Stimulated activated CD4-positive, alpha-beta T cell treated with anti-CD3 and anti-CD28 coated beads, Interleukin-12 subunit alpha, Interleukin-12 subunit beta, amount 100 ng/mL, for 48 hours (primary cell): ENCODE measurements at regions not wholly inside any gene's neighbourhood (a gene's known extent, or its start where the extent isn't known, plus 50 kb on each side); places are given as distances from the start of the nearest gene placed in this dataset.
"Not testable (repeated sequence)": the region's sequence is repeated elsewhere in the genome, so short reads cannot be mapped to it uniquely, and the experiment has no call there.

Experiments used
- DNase-seq, 3 donors: peaks; one replicate each; pipeline ENCODE4 v3.0.0-alpha.2; 2020; ENCODE audit warnings: low read depth in 2 of 3, low spot score in 1 of 3

DNA sequence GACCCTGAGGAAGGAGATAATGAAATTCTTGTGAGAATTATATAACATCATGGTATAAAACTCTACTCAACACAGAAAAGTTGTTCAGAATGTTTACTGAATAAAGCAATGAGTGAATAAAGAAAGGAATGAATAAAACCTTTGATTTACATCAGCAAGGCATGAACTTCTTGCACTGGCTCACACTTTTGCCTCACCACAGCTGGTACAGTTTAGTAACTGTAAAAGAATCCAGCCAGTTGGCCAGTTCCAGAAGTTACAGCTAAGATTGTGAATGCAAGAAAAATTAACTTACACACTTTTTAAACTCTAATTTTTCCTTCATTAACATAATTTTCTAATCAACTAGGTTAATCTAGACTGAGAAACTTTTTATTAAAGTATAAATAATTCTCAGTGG, 490.9 kb downstream of the NFIB start:
- DNase-seq = no peak

DNA sequence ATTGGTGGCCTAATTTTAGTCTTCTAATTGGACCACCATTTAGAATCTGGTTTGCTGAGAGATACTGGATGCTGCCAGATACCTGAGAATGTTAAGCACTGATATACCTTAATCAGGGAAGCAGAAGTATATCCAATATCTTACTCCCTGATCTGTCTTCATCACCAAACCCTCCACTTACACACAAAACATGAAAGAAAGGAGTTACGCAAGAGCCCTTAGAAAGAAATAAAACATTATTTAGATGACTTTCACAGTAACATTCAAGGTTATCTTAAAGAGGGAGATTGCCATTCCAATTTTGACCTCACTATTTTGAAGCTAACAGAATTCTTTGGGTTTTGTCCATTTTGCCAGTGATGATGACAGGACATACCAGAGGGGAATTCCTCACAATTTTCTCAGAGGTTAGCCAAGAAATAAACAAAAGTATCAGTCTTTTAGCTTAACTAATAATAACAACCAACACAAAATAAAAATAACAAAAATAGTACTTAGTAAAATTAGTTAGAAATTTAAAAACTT, 496.1 kb downstream of the NFIB start:
- no peak for DNase-seq

DNA sequence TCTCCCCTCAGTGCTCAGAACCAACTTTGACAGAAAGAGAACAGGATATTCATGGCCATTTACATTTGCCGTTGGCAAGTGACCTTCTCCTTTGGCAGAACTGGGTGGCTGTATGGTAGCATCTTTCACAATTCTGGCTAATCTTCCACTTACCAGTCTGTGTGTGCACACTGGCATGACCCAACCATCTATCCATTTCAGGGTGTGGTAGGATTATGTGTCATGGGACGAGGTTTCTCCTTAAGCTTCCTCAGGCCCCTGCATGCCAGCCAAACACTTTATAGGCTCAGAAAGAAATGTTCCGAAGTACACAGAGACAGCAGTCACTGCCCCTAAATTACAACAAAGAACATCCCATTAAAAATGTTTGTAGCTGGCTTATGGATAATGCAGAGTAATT, 497.1 kb downstream of the NFIB start:
- no peak for DNase-seq

DNA sequence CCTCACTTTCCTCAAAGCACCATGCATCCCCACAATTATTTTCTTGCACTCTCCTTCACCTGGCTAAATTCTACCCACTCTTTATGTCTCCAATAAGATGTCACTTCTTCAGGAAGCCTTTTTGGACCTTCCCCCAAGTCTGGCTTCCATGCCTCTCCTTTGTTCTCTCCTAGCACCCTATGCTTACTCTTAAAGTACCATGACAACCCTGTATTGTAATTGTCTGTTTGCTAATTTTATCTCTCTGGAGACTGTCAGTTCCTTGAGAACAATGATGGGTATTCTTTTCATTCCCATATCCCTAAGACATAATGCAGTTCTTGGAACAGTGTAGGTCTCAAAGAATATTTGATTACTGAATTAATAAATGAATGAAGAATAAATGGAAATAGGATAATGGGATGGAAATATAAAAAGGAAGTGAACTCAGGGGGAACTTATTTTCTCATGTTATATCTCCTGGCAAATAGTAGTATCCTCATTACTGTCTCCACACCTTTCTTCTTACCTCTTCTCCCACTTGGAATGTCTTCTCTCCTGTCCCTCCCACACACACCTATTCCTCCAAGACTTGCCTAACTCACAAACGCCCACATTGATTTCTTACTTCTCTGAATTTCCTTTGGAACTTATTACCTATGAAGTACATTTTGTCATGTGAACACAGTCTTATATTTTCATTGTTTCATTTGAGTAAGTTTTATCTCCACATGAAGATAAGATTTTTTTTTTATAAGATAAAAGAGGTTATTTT, 499.1 kb downstream of the NFIB start:
- DNase-seq = no peak

DNA sequence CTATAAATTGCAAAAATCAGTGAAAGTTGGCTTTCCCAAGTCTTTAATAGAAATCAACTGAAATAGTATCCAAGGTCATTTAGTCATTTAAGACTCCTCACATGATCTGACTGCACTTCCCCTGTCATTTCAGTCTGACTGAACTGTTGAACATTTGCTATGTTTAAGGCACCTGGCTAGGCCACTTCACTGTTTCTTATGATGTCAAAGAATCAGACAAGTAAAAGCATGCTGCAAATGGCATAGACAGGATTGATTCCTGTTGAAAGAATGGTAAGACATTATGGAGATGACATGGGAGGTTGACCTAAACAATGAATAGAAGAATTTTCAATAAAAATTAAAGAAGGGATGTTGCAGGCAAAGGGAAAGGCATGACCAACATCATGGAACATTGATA, 502.1 kb downstream of the NFIB start:
- DNase-seq = no peak

DNA sequence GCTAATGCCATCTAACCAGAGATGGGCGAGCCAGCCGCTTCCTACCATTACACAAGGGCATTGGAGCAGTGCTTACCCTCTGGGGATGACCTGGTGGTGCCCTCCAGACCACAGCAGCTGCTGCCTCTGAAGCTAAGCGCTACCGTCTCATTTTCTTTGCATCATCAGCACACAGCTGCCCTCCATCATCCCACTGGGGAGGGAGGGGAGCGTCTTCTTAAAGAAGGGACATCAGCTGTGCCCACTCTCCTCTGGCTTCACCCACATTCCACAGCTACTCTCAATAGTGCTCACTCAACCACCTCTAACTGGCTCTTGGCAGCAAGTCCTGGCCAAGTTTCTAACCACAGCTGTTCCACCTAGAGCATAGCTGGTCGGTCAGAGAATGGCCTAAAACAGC, 503.4 kb downstream of the NFIB start:
- no peak for DNase-seq

DNA sequence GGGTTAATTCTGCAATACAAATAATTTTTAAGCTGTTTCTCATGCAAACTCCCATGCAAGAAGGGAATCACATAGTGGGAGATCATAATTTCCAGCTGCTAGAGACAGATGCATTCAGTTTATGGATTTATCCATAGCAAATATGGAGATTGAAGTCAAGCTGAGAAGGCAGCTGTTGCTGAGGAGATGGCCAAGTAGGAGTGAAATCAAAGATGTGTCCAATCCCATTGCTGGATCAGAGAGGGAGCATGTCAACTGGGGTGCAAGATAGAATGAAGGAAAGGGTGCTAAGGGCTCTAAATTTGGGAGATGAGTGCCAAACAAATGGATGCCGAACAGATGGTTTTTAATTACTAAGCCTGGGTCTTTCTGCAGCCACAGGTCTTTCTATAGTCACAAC, 504.5 kb downstream of the NFIB start:
- no peak for DNase-seq

DNA sequence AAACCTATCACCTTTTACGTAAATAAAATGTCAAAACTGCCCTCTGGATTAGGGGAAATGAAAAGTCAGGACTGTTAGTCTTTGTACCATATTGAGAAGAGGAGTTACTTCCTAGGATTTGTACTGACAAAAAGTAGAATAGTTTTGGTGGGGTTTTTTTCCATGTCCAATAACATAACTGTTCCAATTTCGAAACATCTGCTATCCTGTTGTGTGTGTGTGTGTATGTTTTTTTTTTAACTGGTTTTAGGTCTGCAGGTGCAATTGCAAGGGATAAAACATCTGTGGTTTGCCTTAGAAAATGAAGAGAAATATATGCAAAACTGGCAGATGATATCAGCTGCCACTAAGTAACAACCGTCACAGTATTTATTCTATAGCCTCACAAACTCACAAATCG, 506.8 kb downstream of the NFIB start:
- no peak for DNase-seq

DNA sequence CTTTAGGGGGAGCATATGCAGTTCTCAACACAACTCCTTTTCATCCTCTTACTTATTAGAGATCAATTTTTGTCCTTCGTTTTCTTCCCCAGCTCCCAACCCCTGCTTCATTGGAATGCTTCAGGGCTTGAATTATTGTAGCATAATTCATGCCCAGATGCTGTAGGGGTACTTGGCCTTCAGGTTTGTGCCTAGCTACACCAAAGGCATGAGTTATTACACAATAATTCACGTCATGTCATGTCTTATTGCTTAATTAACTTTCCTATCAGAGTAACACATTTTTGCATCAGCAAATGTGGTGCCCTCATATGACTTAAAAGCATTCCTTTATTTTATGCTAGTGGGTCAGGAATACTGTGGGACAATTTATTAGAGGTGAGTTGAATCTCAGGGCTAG, 507.2 kb downstream of the NFIB start:
- DNase-seq = no peak

DNA sequence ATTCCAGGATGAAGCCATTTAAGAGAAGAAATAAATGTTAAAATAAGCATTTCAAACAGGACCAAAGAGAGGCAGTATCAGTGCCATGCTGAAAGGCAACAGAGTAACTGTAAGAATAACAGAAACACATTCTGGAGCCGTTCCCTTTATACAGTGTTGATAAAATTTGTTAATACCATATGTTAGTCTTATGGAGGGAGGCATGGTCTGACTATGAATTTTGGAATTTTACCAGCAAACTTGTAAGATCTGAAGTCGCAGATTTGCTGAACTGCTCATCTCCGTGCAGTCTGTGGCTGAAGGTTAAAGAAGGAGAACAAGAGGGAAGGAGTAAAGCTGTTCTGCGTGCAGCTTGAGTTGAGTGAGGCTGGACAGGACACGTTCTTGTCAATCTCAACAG, 508.4 kb downstream of the NFIB start:
- no peak for DNase-seq

DNA sequence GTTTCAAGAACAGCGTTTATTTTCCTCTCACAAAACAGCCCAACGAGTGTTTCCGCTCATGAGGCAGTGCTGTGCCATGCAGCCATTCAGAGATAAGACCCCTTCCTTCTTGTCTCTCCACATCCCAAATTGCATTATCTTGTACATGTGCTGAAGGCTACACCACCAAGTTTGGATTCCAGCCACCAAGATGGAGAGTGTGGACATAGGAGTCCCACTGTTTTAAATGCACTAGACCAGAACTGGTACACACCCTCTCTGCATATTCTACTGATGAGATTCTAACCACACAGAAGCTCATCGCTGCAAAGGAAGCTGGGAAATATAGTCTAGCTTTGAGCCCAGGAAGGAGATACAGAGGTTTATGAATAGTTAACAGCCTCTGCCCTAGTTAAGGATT, 509.4 kb downstream of the NFIB start:
- DNase-seq = no peak

DNA sequence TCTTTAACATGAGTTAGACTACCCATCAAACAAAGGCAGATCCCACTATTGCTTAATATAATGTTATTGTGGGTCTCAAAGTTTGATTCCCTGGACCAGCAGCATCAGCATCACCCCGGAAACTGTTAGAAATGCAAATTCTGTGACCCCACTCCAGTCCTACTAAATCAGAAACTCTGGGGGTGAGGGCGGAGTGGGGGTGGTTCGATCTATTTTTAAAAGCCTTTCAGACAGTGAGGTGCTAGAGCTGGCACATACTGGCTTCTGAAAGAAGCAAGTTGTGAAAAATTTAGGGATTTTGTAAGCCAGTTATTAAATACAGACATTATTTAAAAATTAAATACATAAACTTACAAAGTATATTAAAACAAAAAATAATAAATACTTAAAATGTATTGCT, 513.2 kb downstream of the NFIB start:
- DNase-seq = no peak

DNA sequence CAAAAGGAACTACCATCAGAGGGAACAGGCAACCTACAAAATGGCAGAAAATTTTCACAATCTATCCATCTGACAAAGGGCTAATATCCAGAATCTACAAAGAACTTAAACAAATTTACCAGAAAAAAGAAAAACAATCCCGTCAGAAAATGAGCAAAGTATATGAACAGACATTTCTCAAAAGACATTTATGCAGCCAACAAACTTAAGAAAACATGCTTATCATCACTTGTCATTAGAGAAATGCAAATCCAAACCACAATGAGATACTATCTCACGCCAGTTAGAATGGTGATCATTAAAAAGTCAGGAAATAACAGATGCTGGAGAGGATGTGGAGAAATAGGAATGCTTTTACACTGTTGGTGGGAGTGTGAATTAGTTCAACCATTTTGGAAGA, 516.2 kb downstream of the NFIB start:
- DNase-seq = not testable (repeated sequence)

DNA sequence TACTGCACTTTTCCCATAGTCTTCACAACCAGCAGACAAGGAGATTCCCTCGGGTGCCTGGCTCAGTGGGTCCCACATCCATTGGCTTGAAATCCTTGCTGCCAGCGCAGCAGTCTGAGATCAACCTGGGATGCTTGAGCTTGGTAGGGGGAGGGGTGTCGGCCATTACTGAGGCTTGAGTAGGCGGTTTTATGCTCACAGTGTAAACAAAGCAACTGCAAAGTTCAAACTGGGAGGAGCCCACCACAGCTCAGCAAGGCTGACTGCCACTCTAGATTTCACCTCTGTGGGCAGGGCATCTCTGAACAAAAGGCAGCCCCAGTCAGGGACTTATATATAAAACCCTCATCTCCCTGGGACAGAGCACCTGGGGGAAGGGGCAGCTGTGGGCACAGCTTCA, 512.3 kb upstream of the MPDZ start:
- no peak for DNase-seq

DNA sequence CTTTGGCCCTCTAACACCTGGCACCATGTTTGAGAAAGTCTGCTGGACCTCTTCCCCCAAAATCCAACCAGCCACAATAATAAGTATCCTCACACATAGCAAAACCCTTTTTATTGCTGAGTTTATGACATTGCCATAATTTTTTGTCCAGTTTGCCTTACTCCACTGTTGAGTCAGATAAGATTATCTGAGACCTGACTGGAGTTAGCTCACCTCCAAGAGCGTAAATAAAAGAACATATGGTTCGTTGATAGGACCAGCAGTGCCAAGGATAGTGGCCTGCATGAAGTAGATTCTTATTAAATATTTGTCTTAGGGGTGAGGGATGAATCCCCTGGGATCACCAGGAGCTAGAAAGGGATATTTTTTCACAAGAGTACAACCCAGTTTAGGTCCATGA, 510.6 kb upstream of the MPDZ start:
- no peak for DNase-seq

DNA sequence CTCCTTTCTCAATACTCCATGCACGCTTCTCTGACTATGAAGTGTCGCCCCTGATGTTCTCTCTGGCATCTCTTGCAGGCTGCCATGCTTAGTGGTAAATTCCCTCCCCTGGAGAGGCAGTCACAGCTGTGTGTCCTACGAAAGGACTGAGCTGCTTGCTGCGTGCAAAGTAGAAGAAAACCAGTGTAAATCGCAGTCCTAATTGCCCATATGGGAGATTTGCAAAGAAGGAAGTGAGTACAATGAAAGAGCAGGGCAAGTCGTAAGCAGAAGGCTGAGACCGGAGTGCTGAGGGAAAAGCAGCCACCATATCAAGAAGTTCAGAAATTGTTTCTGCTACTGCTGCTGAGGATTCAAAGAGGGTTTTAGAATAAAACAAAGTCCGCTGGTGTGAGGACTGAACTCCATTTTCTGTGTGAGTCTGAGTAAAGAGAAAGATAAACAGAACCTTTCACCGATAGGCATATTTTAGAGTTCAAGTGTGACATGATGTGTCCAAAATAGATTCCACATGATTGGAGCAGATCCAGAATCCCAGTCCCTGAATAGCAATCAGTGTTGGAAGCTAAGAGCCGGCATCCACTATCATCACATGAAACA, 507.8 kb upstream of the MPDZ start:
- no peak for DNase-seq

DNA sequence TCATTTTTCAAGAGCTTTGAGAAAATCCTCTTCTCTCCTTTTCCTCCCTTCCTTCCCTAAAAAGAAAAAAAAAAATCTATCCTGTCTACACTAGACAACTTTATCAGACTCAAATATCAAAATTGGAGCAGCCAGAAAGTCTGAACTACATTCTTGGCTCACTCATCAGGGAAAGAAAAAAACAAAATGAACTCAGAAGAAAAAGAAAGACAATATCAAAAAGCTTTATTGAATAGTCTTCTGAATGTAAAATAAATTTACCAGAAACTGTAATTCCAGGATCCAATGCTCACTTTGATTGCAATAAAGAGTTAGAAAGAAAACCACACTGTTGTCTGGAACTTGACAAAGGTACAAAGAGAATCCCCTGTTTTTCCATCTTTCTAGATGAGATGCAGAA, 507.2 kb upstream of the MPDZ start:
- no peak for DNase-seq

DNA sequence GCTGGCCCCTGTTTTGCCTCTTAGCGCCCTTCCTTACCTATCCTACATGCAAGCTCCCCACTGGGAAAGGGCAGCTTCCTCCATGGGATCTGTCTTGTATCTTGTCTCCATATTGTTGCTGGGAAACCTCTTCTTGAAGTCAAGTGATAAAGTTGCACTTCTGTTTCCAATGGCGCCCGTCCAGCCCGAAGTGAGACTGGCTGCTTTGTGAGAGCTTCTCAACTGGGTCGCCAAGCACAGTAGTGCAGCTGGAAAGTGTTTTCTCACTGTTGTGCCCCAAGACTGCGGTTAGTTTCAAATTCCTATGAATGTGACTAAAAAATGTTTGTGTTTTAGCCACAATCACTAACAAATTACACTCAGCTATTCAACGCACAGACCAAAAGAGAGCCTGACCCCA, 506.6 kb upstream of the MPDZ start:
- no peak for DNase-seq

DNA sequence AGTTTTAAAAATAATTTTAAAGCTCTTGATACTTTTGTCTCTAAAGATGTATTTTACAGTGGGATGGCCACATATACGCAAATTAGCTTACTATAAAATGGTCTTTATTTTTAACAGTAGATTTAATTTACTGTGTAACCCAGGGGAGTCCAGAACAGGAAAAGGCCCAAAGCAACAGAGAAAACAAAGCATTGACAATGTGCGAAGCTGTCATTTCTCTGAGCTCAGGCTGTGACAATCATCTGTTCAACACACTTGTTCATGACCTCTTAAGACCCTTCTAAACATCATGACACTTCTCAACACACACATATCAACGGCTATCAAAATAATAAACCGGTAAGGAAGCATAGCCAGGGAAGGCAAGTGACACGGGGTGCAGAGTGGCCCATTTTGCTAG, 499.6 kb upstream of the MPDZ start:
- DNase-seq = no peak

DNA sequence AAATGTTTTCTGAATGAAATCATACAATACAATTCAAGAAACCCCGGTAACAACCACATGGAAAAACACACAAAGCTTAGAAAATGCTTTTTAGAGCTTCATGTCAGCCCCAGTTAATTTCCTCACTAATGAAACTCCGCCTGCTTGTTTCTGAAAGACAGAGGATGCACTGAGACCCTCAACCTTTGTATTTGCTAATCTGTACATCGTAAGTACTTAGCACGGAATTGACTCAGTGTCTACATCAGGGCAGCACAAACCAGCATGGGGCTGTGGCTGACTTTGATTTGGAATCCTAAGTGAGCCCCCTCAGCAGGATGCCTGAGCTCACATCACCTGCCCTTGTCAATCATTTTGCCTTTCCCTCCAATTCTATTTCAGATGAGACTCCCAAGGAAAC, 499.1 kb upstream of the MPDZ start:
- DNase-seq = no peak

DNA sequence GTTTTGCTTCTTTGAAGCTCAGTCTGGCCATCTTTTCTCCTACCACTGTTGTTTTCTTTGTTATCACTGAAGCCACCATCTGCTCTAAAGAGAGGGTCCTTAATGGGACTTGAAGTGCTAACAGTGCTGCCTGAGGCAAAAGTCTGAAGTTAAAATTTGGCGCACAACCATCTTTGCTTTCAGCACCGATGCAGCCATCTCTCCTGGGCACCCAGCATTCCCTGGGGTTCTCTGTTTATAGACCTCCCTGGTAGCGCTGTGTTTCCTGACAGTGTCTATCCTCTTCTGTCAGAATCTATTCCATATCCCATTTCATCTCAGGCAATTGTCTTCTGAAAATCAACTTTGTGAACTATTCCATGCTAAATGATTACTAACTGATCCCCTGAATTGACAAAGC, 491.5 kb upstream of the MPDZ start:
- DNase-seq = no peak

DNA sequence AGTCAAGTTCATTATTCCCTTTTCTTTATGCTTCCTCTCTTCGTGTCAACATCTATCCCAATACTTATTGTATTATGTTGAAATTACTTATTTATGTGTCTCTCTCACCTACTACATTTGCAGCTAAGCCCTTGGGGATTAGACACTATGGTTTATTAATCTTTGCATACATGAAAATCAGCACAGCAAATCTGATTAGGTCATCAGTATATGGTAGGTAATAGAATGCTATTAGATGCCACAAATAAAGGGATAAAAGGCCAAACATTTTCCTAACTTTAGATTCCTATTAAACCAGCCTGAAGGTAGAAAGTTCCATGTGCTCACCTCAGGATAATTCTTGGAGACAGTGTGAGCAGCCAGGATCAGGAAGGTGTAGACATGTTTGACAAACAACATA, 490.1 kb upstream of the MPDZ start:
- no peak for DNase-seq

DNA sequence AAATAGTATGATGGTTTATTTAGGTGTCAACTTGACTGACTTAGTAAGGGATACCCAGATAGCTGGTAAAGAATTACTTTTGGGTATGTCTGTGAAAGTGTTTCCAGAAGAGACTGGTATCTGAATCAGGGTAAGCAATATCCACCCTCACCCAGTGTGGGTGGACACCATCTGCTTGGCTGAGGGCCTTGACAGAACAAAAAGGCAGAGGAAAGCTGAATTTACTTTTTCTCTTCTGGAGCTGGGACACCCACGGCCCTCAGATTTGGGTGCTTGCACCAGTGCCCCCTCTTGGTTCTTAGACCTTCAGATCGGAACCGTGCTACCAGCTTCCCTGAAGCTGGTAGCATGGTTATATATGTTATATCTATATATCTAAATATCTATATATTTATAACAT, 489.5 kb upstream of the MPDZ start:
- no peak for DNase-seq
